ENCODE measurements at regions not wholly inside any gene's neighbourhood (a gene's known extent, or its start where the extent isn't known, plus 50 kb on each side); places are given as distances from the start of the nearest gene placed in this dataset.

- Histone ChIP-seq H3K9me3 (ENCODE audit: insufficient read depth, low read depth, low read length) (no peaks in the 10 kb centered on the region), H3K4me1 (ENCODE audit: insufficient read depth, low read length) (no peaks in the 10 kb centered on the region), H3K27me3 (ENCODE audit: insufficient read depth, low read length) (no peaks in the 10 kb centered on the region), H3K4me3 (ENCODE audit: low read length) (no peak overlapping the region), H3K27ac (ENCODE audit: low read depth, low read length) (no peak overlapping the region), H3K36me3 (ENCODE audit: insufficient read depth, low read length) (no peaks in the 10 kb centered on the region), H3K9ac (ENCODE audit: low read depth, low read length) (no peak overlapping the region)
- WGBS: 67% methylated on average over 1 of the region's 1 CpG
Observed at GRCh38 chr2:56001947-56002346, 78.4 kb upstream of the EFEMP1 start.

- Histone ChIP-seq H3K9ac (ENCODE audit: low read depth, low read length) (no peak overlapping the region), H3K9me3 (ENCODE audit: insufficient read depth, low read depth, low read length) (no peaks in the 10 kb centered on the region), H3K4me1 (ENCODE audit: insufficient read depth, low read length) (peaks cover 10% of the 10 kb centered on the region), H3K4me3 (ENCODE audit: low read length) (peak overlapping the region; percentile 8; the same call in 1 of the 2 replicates), H3K27ac (ENCODE audit: low read depth, low read length) (0 out of 2 replicates have a peak overlapping the region, but pooled peaks have one; percentile 6), H3K36me3 (ENCODE audit: insufficient read depth, low read length) (no peaks in the 10 kb centered on the region), H3K27me3 (ENCODE audit: insufficient read depth, low read length) (no peaks in the 10 kb centered on the region)
- 27% methylated on average over 8 of the region's 8 CpGs for WGBS
Observed at GRCh38 chr2:56008661-56009431, 85.3 kb upstream of the EFEMP1 start.

GRCh38 chr2:56009758-56010458 is 86.3 kb upstream of the EFEMP1 start:
- H3K4me1 ChIP-seq (ENCODE audit: insufficient read depth, low read length): peaks cover 15% of the 10 kb centered on the region
- no peaks in the 10 kb centered on the region for H3K36me3 ChIP-seq (ENCODE audit: insufficient read depth, low read length)
- no peaks in the 10 kb centered on the region for H3K9me3 ChIP-seq (ENCODE audit: insufficient read depth, low read depth, low read length)
- no peak overlapping the region for H3K9ac ChIP-seq (ENCODE audit: low read depth, low read length)
- no peaks in the 10 kb centered on the region for H3K27me3 ChIP-seq (ENCODE audit: insufficient read depth, low read length)
- WGBS: 44% methylated on average over 2 of the region's 3 CpGs
- H3K4me3 ChIP-seq (ENCODE audit: low read length): no peak overlapping the region
- no peak overlapping the region for H3K27ac ChIP-seq (ENCODE audit: low read depth, low read length)

- Histone ChIP-seq H3K9ac (ENCODE audit: low read depth, low read length) (no peak overlapping the region), H3K36me3 (ENCODE audit: insufficient read depth, low read length) (no peaks in the 10 kb centered on the region), H3K27me3 (ENCODE audit: insufficient read depth, low read length) (no peaks in the 10 kb centered on the region), H3K4me1 (ENCODE audit: insufficient read depth, low read length) (peaks cover 24% of the 10 kb centered on the region), H3K4me3 (ENCODE audit: low read length) (no peak overlapping the region), H3K9me3 (ENCODE audit: insufficient read depth, low read depth, low read length) (no peaks in the 10 kb centered on the region), H3K27ac (ENCODE audit: low read depth, low read length) (no peak overlapping the region)
- WGBS: 96% methylated on average over 4 of the region's 4 CpGs
Observed at GRCh38 chr2:56011624-56012023, 88.0 kb upstream of the EFEMP1 start.

- Histone ChIP-seq H3K27ac (ENCODE audit: low read depth, low read length) (no peak overlapping the region), H3K9me3 (ENCODE audit: insufficient read depth, low read depth, low read length) (no peaks in the 10 kb centered on the region), H3K9ac (ENCODE audit: low read depth, low read length) (no peak overlapping the region), H3K4me1 (ENCODE audit: insufficient read depth, low read length) (peaks cover 24% of the 10 kb centered on the region), H3K4me3 (ENCODE audit: low read length) (no peak overlapping the region), H3K27me3 (ENCODE audit: insufficient read depth, low read length) (no peaks in the 10 kb centered on the region), H3K36me3 (ENCODE audit: insufficient read depth, low read length) (no peaks in the 10 kb centered on the region)
- WGBS: 82% methylated on average over 1 of the region's 1 CpG
Observed at GRCh38 chr2:56012221-56012765, 88.7 kb upstream of the EFEMP1 start.

GRCh38 chr2:56013475-56013874 is 89.9 kb upstream of the EFEMP1 start:
- H3K9me3 ChIP-seq (ENCODE audit: insufficient read depth, low read depth, low read length): no peaks in the 10 kb centered on the region
- no peaks in the 10 kb centered on the region for H3K27me3 ChIP-seq (ENCODE audit: insufficient read depth, low read length)
- H3K4me1 ChIP-seq (ENCODE audit: insufficient read depth, low read length): peaks cover 24% of the 10 kb centered on the region
- H3K36me3 ChIP-seq (ENCODE audit: insufficient read depth, low read length): no peaks in the 10 kb centered on the region
- H3K27ac ChIP-seq (ENCODE audit: low read depth, low read length): no peak overlapping the region
- no peak overlapping the region for H3K9ac ChIP-seq (ENCODE audit: low read depth, low read length)
- no peak overlapping the region for H3K4me3 ChIP-seq (ENCODE audit: low read length)

GRCh38 chr2:56014046-56014730 is 90.6 kb upstream of the EFEMP1 start:
- 34% methylated on average over 5 of the region's 8 CpGs for WGBS
- H3K4me1 ChIP-seq (ENCODE audit: insufficient read depth, low read length): peaks cover 19% of the 10 kb centered on the region
- no peaks in the 10 kb centered on the region for H3K27me3 ChIP-seq (ENCODE audit: insufficient read depth, low read length)
- H3K9ac ChIP-seq (ENCODE audit: low read depth, low read length): no peak overlapping the region
- H3K4me3 ChIP-seq (ENCODE audit: low read length): no peak overlapping the region
- no peaks in the 10 kb centered on the region for H3K36me3 ChIP-seq (ENCODE audit: insufficient read depth, low read length)
- H3K9me3 ChIP-seq (ENCODE audit: insufficient read depth, low read depth, low read length): no peaks in the 10 kb centered on the region
- no peak overlapping the region for H3K27ac ChIP-seq (ENCODE audit: low read depth, low read length)

- H3K27ac ChIP-seq (ENCODE audit: low read depth, low read length): no peak overlapping the region
- peaks cover 14% of the 10 kb centered on the region for H3K4me1 ChIP-seq (ENCODE audit: insufficient read depth, low read length)
- no peaks in the 10 kb centered on the region for H3K27me3 ChIP-seq (ENCODE audit: insufficient read depth, low read length)
- 46% methylated on average over 4 of the region's 4 CpGs for WGBS
- H3K9ac ChIP-seq (ENCODE audit: low read depth, low read length): no peak overlapping the region
- H3K4me3 ChIP-seq (ENCODE audit: low read length): no peak overlapping the region
- no peaks in the 10 kb centered on the region for H3K9me3 ChIP-seq (ENCODE audit: insufficient read depth, low read depth, low read length)
- H3K36me3 ChIP-seq (ENCODE audit: insufficient read depth, low read length): no peaks in the 10 kb centered on the region
Observed at GRCh38 chr2:56015711-56016115, 92.1 kb upstream of the EFEMP1 start.

- no peak overlapping the region for H3K9ac ChIP-seq (ENCODE audit: low read depth, low read length)
- peaks cover 14% of the 10 kb centered on the region for H3K4me1 ChIP-seq (ENCODE audit: insufficient read depth, low read length)
Observed at GRCh38 chr2:56017784-56018183, 94.2 kb upstream of the EFEMP1 start.

GRCh38 chr2:56018267-56018666 is 94.7 kb upstream of the EFEMP1 start:
- no peak overlapping the region for H3K27ac ChIP-seq (ENCODE audit: low read depth, low read length)
- no peak overlapping the region for H3K9ac ChIP-seq (ENCODE audit: low read depth, low read length)
- H3K4me1 ChIP-seq (ENCODE audit: insufficient read depth, low read length): peaks cover 14% of the 10 kb centered on the region
- no peaks in the 10 kb centered on the region for H3K9me3 ChIP-seq (ENCODE audit: insufficient read depth, low read depth, low read length)
- no peak overlapping the region for H3K4me3 ChIP-seq (ENCODE audit: low read length)
- no peaks in the 10 kb centered on the region for H3K36me3 ChIP-seq (ENCODE audit: insufficient read depth, low read length)
- WGBS: 87% methylated on average over 7 of the region's 8 CpGs
- H3K27me3 ChIP-seq (ENCODE audit: insufficient read depth, low read length): no peaks in the 10 kb centered on the region

More at GRCh38 chr2:56017784-56018183, 94.2 kb upstream of the EFEMP1 start:
- no peaks in the 10 kb centered on the region for H3K36me3 ChIP-seq (ENCODE audit: insufficient read depth, low read length)
- H3K27me3 ChIP-seq (ENCODE audit: insufficient read depth, low read length): no peaks in the 10 kb centered on the region
- no peak overlapping the region for H3K4me3 ChIP-seq (ENCODE audit: low read length)
- H3K27ac ChIP-seq (ENCODE audit: low read depth, low read length): no peak overlapping the region
- no peaks in the 10 kb centered on the region for H3K9me3 ChIP-seq (ENCODE audit: insufficient read depth, low read depth, low read length)

- H3K36me3 ChIP-seq (ENCODE audit: insufficient read depth, low read length): no peaks in the 10 kb centered on the region
- H3K27me3 ChIP-seq (ENCODE audit: insufficient read depth, low read length): no peaks in the 10 kb centered on the region
- no peak overlapping the region for H3K4me3 ChIP-seq (ENCODE audit: low read length)
- H3K9me3 ChIP-seq (ENCODE audit: insufficient read depth, low read depth, low read length): no peaks in the 10 kb centered on the region
- WGBS: 96% methylated on average over 5 of the region's 5 CpGs
- no peak overlapping the region for H3K27ac ChIP-seq (ENCODE audit: low read depth, low read length)
- H3K9ac ChIP-seq (ENCODE audit: low read depth, low read length): no peak overlapping the region
- H3K4me1 ChIP-seq (ENCODE audit: insufficient read depth, low read length): peaks cover 2% of the 10 kb centered on the region
Observed at GRCh38 chr2:56021136-56021474, 97.5 kb upstream of the EFEMP1 start.
